ENCODE measurements at regions not wholly inside any gene's neighbourhood (a gene's known extent, or its start where the extent isn't known, plus 50 kb on each side); places are given as distances from the start of the nearest gene placed in this dataset.

DNA sequence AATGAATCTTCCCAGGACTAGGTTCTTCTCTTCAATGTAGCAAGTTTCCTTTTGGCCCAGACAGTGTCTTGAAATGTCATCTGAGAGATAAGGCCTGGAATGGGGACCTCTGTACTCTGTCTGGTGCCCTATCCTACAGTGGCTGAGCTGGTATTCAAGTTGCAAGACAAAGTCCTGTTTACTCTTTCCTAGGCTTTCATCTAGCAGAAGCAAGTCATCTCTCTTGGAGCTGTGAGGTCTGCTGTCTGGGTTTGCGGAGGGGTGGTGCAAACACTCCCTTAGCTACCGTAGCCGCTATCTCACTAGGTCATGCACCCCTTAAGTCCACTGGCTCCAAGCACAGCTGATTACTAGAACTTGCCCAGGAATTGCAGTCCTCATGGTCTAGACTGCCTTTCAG lies 149.7 kb upstream of the SLC16A7 start (continued):
- TF ChIP-seq, protein P1, sequence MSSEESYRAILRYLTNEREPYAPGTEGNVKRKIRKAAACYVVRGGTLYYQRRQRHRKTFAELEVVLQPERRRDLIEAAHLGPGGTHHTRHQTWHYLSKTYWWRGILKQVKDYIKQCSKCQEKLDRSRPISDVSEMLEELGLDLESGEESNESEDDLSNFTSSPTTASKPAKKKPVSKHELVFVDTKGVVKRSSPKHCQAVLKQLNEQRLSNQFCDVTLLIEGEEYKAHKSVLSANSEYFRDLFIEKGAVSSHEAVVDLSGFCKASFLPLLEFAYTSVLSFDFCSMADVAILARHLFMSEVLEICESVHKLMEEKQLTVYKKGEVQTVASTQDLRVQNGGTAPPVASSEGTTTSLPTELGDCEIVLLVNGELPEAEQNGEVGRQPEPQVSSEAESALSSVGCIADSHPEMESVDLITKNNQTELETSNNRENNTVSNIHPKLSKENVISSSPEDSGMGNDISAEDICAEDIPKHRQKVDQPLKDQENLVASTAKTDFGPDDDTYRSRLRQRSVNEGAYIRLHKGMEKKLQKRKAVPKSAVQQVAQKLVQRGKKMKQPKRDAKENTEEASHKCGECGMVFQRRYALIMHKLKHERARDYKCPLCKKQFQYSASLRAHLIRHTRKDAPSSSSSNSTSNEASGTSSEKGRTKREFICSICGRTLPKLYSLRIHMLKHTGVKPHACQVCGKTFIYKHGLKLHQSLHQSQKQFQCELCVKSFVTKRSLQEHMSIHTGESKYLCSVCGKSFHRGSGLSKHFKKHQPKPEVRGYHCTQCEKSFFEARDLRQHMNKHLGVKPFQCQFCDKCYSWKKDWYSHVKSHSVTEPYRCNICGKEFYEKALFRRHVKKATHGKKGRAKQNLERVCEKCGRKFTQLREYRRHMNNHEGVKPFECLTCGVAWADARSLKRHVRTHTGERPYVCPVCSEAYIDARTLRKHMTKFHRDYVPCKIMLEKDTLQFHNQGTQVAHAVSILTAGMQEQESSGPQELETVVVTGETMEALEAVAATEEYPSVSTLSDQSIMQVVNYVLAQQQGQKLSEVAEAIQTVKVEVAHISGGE (CRISPR knock-in tag; IDR thresholded peaks at IDR 0.05): no peak
- TF ChIP-seq NFYB (IDR thresholded peaks at IDR 0.05; ENCODE audit: insufficient read depth, low read depth, low read length): no peak
- TF ChIP-seq, protein P2, sequence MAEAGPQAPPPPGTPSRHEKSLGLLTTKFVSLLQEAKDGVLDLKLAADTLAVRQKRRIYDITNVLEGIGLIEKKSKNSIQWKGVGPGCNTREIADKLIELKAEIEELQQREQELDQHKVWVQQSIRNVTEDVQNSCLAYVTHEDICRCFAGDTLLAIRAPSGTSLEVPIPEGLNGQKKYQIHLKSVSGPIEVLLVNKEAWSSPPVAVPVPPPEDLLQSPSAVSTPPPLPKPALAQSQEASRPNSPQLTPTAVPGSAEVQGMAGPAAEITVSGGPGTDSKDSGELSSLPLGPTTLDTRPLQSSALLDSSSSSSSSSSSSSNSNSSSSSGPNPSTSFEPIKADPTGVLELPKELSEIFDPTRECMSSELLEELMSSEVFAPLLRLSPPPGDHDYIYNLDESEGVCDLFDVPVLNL (IDR thresholded peaks at IDR 0.05; ENCODE audit: low read depth, low read length): no peak

DNA sequence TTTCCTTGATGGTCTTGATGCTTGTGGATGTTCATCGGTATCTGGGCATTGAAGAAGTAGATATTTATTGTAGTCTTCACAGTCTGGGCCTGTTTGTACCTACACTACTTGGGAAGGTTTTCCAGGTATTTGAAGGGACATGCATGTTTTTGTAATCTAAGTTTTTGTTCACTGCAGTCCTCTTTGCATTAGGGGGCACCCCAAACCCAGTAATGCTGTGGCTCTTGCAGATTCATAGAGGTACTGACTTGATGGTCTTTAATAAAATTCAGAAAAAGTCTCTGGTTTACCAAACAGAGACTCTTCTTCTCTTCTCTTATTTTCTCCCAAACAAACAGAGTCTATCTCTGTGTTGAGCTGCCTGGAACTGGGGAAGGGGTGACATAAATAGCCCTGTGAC lies 150.9 kb upstream of the SLC16A7 start:
- no peak for FAIRE-seq
- Histone ChIP-seq H3K4me3 (no peak overlapping the region), H3K27me3 (replicated peaks in 1 of 2; ENCODE audit: control insufficient read depth in 2 of 2, insufficient read depth in 2 of 2, low read length in 1 of 2) (no peaks in the 10 kb centered on the region), H3K36me3 (ENCODE audit: control insufficient read depth in 2 of 2, insufficient read depth in 2 of 2, low read length in 1 of 2) (no peaks in the 10 kb centered on the region), H3K4me2 (ENCODE audit: control insufficient read depth, insufficient read depth) (no peak overlapping the region), H3K79me2 (ENCODE audit: control insufficient read depth, insufficient read depth, low read length) (no peaks in the 10 kb centered on the region), H3K27ac (ENCODE audit: control insufficient read depth, insufficient read depth) (no peak overlapping the region), H2AFZ (ENCODE audit: control insufficient read depth, low read depth, low read length) (no peak overlapping the region), H3K4me1 (ENCODE audit: control insufficient read depth, insufficient read depth, low read length) (no peaks in the 10 kb centered on the region), H3K9ac (ENCODE audit: control insufficient read depth, insufficient read depth, low read length) (no peak overlapping the region), H4K20me1 (ENCODE audit: control insufficient read depth, insufficient read depth) (no peaks in the 10 kb centered on the region), H3K9me3 (replicated peaks; ENCODE audit: control insufficient read depth, insufficient read depth, low read length) (no peaks in the 10 kb centered on the region)
- DNase-seq (ENCODE audit: low read depth, low spot score): no peak
- RAD21 ChIA-PET (ENCODE audit: unreplicated experiment): no interaction called here
- ATAC-seq: no peak
- CTCF ChIA-PET: interaction anchor here (1.0 kb wide), 1 partner anchor 390 kb away, joined by 3 read pairs; no protein-coding TSS in a partner anchor
- TF ChIP-seq IRF4 (IDR thresholded peaks at IDR 0.05; ENCODE audit: low read depth, low read length) (no peak), LARP7 (IDR thresholded peaks at IDR 0.05) (no peak), TCF7 (IDR thresholded peaks at IDR 0.05; ENCODE audit: borderline replicate concordance) (no peak), ASH2L (IDR thresholded peaks at IDR 0.05; ENCODE audit: borderline replicate concordance, low read depth) (no peak), CBX5 (IDR thresholded peaks at IDR 0.05; ENCODE audit: low read depth) (no peak), ZNF274 (IDR thresholded peaks at IDR 0.05; ENCODE audit: insufficient read depth, insufficient read length) (no peak), RAD21 (IDR thresholded peaks at IDR 0.05; ENCODE audit: insufficient read depth, low read depth, low read length) (peak; percentile 59)
- TF ChIP-seq, protein P3, sequence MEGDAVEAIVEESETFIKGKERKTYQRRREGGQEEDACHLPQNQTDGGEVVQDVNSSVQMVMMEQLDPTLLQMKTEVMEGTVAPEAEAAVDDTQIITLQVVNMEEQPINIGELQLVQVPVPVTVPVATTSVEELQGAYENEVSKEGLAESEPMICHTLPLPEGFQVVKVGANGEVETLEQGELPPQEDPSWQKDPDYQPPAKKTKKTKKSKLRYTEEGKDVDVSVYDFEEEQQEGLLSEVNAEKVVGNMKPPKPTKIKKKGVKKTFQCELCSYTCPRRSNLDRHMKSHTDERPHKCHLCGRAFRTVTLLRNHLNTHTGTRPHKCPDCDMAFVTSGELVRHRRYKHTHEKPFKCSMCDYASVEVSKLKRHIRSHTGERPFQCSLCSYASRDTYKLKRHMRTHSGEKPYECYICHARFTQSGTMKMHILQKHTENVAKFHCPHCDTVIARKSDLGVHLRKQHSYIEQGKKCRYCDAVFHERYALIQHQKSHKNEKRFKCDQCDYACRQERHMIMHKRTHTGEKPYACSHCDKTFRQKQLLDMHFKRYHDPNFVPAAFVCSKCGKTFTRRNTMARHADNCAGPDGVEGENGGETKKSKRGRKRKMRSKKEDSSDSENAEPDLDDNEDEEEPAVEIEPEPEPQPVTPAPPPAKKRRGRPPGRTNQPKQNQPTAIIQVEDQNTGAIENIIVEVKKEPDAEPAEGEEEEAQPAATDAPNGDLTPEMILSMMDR (IDR thresholded peaks at IDR 0.05 in 2 of 3, conservative IDR thresholded peaks at IDR 0.05 in 1 of 3; ENCODE audit: control insufficient read depth in 2 of 3, extremely low read depth in 1 of 3, insufficient read depth in 1 of 3, low read depth in 3 of 3, low read length in 3 of 3): peak in 1 of 3 experiments; percentile 18; a peak in 1 of 6 replicates
- in situ Hi-C loops (cut with MboI) (no loop called here), intact Hi-C loops (cut with micrococcal nuclease; ENCODE audit: unreplicated experiment) (no loop called here)
- SMC1A ChIA-PET (ENCODE audit: uncharacterized antibody, unreplicated experiment): no interaction called here
- POLR2A ChIA-PET: no interaction called here
- 0% methylated on average over 1 of the region's 1 CpG for WGBS (ENCODE audit: insufficient coverage, insufficient replicate concordance, low lambda C conversion rate, missing lambda C conversion rate)
- BruUV-seq (replicated peaks): no TSS peak

Measured in GM12878 (cell line).